Neuronal stem cell (in vitro differentiated cells): ENCODE measurements at regions not wholly inside any gene's neighbourhood (a gene's known extent, or its start where the extent isn't known, plus 50 kb on each side); places are given as distances from the start of the nearest gene placed in this dataset.

Source experiments
- DNase-seq: peaks from one replicate; pipeline ENCODE4 v3.0.0-alpha.2; 2013; ENCODE audit warnings: low spot score
- H2AFZ ChIP-seq: one replicate; pipeline ENCODE4 v1.6.1; 2013; ENCODE audit warnings: mild to moderate bottlenecking, low read length, inconsistent platforms
- H2AK5ac ChIP-seq: 2 replicates; pipeline ENCODE4 v1.6.1; 2013; ENCODE audit warnings: low read depth, mild to moderate bottlenecking, inconsistent platforms, low read length, moderate library complexity, mixed read lengths
- H2BK120ac ChIP-seq: 2 replicates; pipeline ENCODE4 v1.6.1; 2013; ENCODE audit warnings: low read depth, mild to moderate bottlenecking, inconsistent platforms, low read length, moderate library complexity, mixed read lengths
- H2BK12ac ChIP-seq: one replicate; pipeline ENCODE4 v1.6.1; 2013; ENCODE audit warnings: low read length, inconsistent platforms
- H2BK15ac ChIP-seq: 2 replicates; pipeline ENCODE4 v1.6.1; 2013; ENCODE audit warnings: mild to moderate bottlenecking, low read length, inconsistent platforms, mixed read lengths
- H2BK5ac ChIP-seq: one replicate; pipeline ENCODE4 v1.6.1; 2013; ENCODE audit warnings: inconsistent platforms, mild to moderate bottlenecking, low read length, moderate library complexity
- H3K14ac ChIP-seq: one replicate; pipeline ENCODE4 v1.6.1; 2013; ENCODE audit warnings: low read length, inconsistent platforms
- H3K18ac ChIP-seq: 2 replicates; pipeline ENCODE4 v1.6.1; 2013; ENCODE audit warnings: low read length, inconsistent platforms
- H3K23ac ChIP-seq: 2 replicates; pipeline ENCODE4 v1.6.1; 2013; ENCODE audit warnings: low read depth, mild to moderate bottlenecking, mixed read lengths, low read length, inconsistent platforms; ENCODE audit not compliant: poor library complexity
- H3K27ac ChIP-seq: replicated peaks from 3 replicates; pipeline ENCODE4 v1.5.1; 2013; ENCODE audit warnings: low read length, inconsistent platforms
- H3K27me3 ChIP-seq, 3 experiments: 2 replicates each; pipeline ENCODE4 v1.6.1; 2013; ENCODE audit warnings: low read length in 3 of 3, mild to moderate bottlenecking in 2 of 3, inconsistent platforms in 1 of 3, low read depth in 1 of 3, mixed read lengths in 1 of 3, moderate library complexity in 1 of 3; ENCODE audit not compliant: control insufficient read depth in 3 of 3, insufficient read depth in 3 of 3
- H3K36me3 ChIP-seq, 2 donors: replicated peaks in 1 of 2; 2 replicates each; pipeline ENCODE4 v1.6.1; 2013; ENCODE audit warnings: low read length in 2 of 2; ENCODE audit not compliant: control insufficient read depth in 2 of 2, insufficient read depth in 2 of 2
- H3K4ac ChIP-seq: 2 replicates; pipeline ENCODE4 v1.6.1; 2013; ENCODE audit warnings: inconsistent platforms, mild to moderate bottlenecking, low read length, moderate library complexity
- H3K4me1 ChIP-seq, 2 donors: 1 replicate in 1 of 2; 2 replicates in 1 of 2; pipeline ENCODE4 v1.6.1; 2013; ENCODE audit warnings: low read length in 2 of 2, low read depth in 1 of 2; ENCODE audit not compliant: control insufficient read depth in 2 of 2, insufficient read depth in 1 of 2
- H3K4me2 ChIP-seq: one replicate; pipeline ENCODE4 v1.6.1; 2013; ENCODE audit warnings: mild to moderate bottlenecking, low read length, inconsistent platforms; ENCODE audit not compliant: insufficient read depth, poor library complexity, severe bottlenecking
- H3K4me3 ChIP-seq, 2 donors: 2 replicates each; pipeline ENCODE4 v1.5.1; 2013; ENCODE audit warnings: low read length in 2 of 2, mild to moderate bottlenecking in 2 of 2, inconsistent platforms in 1 of 2, moderate library complexity in 1 of 2
- H3K79me1 ChIP-seq: one replicate; pipeline ENCODE4 v1.6.1; 2013; ENCODE audit warnings: low read depth, mild to moderate bottlenecking, inconsistent platforms, low read length, moderate library complexity
- H3K9ac ChIP-seq: one replicate; pipeline ENCODE4 v1.6.1; 2013; ENCODE audit warnings: mild to moderate bottlenecking, low read depth, low read length, inconsistent platforms; ENCODE audit not compliant: poor library complexity
- H3K9me3 ChIP-seq, 2 donors: replicated peaks in 1 of 2; 2 replicates each; pipeline versions ENCODE3 to v1.6.1; 2013; ENCODE audit warnings: low read length in 2 of 2, mild to moderate bottlenecking in 2 of 2, inconsistent platforms in 1 of 2, low read depth in 1 of 2, mixed read lengths in 1 of 2, moderate library complexity in 1 of 2; ENCODE audit not compliant: control insufficient read depth in 2 of 2, insufficient read depth in 1 of 2
- H4K8ac ChIP-seq: one replicate; pipeline ENCODE4 v1.6.1; 2013; ENCODE audit warnings: low read depth, mild to moderate bottlenecking, inconsistent platforms, low read length, moderate library complexity
- H4K91ac ChIP-seq: one replicate; pipeline ENCODE4 v1.6.1; 2013; ENCODE audit warnings: low read length, low read depth, mild to moderate bottlenecking, inconsistent platforms; ENCODE audit not compliant: poor library complexity
- WGBS, 2 donors: extraction: QIAGEN DNeasy Blood & Tissue Kit; methylation state at CpG; one replicate each; pipeline ENCODE4 v1.1.7; 2013; ENCODE audit warnings: missing lambda C conversion rate in 2 of 2, mixed read lengths in 1 of 2; ENCODE audit not compliant: insufficient read length in 2 of 2, insufficient replicate concordance in 1 of 2; ENCODE audit errors: extremely low coverage in 2 of 2; 5-methylcytosine and 5-hydroxymethylcytosine counted together

DNA sequence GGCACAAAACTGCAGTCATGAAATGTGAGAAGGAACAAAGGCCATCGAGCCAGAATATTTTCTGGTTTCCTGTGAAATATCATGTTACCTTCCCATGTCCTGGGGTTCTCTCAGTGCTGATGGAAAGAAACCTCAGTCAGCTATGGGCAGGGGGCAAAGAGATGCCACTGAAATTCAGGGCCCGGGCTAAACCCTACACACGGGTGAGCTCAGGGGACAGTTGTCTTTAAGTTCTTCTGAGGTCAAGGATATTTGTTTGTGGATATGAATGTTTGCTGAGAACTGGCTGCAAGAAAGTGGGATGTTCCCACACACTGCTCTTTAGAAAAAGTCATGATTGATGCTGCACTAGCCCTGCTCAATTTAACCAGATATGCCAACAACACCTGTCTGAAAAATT, 187.2 kb downstream of the MEX3B start:
- no peak for DNase-seq
- WGBS, 2 donors: no CpG with 5 or more reads among the region's 3 CpGs
- H3K9me3 ChIP-seq: no peaks in the 10 kb centered on the region

DNA sequence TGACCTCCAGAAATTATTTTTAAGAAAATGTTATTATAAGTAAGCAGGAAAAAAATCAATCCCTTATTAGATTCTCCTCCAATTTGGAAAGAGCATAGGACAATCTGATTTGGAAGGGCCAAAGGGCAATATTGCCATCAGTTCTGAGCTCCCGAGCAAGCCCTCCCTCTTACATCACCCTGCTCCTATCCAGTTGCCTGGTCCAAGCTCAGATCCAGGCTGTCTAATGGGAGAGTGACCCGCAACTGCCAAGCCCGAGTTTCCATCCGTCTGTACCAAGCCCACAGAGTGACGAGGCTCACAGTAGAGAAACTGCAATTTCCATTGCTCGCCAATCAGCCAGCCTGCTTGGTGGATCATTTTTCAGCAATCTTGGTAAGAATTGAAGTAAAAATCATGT, 187.7 kb downstream of the MEX3B start:
- Histone ChIP-seq H3K23ac (no peak overlapping the region), H4K91ac (no peak overlapping the region), H3K36me3 (no peaks in the 10 kb centered on the region), H3K14ac (no peak overlapping the region), H3K9ac (no peak overlapping the region), H3K4me1 (no peaks in the 10 kb centered on the region), H3K18ac (no peak overlapping the region), H2AFZ (no peak overlapping the region), H3K4me3 (no peak overlapping the region), H2BK120ac (no peak overlapping the region), H3K4me2 (no peak overlapping the region), H3K27ac (no peak overlapping the region), H3K27me3 (no peaks in the 10 kb centered on the region), H3K9me3 (no peaks in the 10 kb centered on the region), H4K8ac (no peak overlapping the region), H2AK5ac (no peak overlapping the region), H3K79me1 (no peaks in the 10 kb centered on the region), H2BK12ac (no peak overlapping the region), H2BK5ac (no peak overlapping the region), H3K4ac (no peak overlapping the region), H2BK15ac (no peak overlapping the region)
- WGBS, 2 donors: no CpG with 5 or more reads among the region's 6 CpGs
- no peak for DNase-seq

More for the DNA sequence above, 187.2 kb downstream of the MEX3B start:
- no peak overlapping the region for H2BK5ac ChIP-seq
- H3K4me3 ChIP-seq: no peak overlapping the region
- no peak overlapping the region for H4K91ac ChIP-seq
- H3K14ac ChIP-seq: no peak overlapping the region
- H3K4me1 ChIP-seq: no peaks in the 10 kb centered on the region
- no peak overlapping the region for H2BK120ac ChIP-seq
- no peak overlapping the region for H3K27ac ChIP-seq
- no peak overlapping the region for H2AK5ac ChIP-seq
- H3K79me1 ChIP-seq: no peaks in the 10 kb centered on the region
- H3K18ac ChIP-seq: no peak overlapping the region
- H3K9ac ChIP-seq: no peak overlapping the region
- H2AFZ ChIP-seq: no peak overlapping the region
- H3K4ac ChIP-seq: no peak overlapping the region
- H2BK12ac ChIP-seq: no peak overlapping the region
- H4K8ac ChIP-seq: no peak overlapping the region
- no peak overlapping the region for H3K4me2 ChIP-seq
- H3K23ac ChIP-seq: no peak overlapping the region
- H3K27me3 ChIP-seq: no peaks in the 10 kb centered on the region
- H3K36me3 ChIP-seq: no peaks in the 10 kb centered on the region
- H2BK15ac ChIP-seq: no peak overlapping the region

DNA sequence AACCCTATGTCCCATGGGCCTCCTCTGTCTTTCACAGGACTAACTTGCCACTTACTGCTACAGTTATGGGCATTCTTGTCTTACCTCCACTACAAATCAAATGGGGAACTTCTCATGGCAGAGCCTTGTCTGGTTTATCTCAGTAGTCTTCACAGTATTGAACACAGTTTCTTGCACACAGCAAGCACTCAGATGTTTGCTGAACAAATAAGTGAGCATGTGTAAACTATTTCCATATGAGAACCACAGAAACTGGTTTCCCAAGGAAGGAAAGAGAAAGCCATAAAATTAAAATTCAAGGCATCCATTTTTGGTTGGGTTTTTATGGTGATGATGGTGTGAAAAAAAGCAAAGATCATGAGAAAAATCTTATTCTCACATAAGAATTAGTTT, 189.2 kb downstream of the MEX3B start:
- no peak overlapping the region for H3K4me2 ChIP-seq
- H3K9me3 ChIP-seq: no peaks in the 10 kb centered on the region
- no peak overlapping the region for H3K4me3 ChIP-seq
- no peaks in the 10 kb centered on the region for H3K27me3 ChIP-seq
- no peaks in the 10 kb centered on the region for H3K4me1 ChIP-seq
- H3K79me1 ChIP-seq: no peaks in the 10 kb centered on the region
- H4K91ac ChIP-seq: no peak overlapping the region
- no peak for DNase-seq
- H3K14ac ChIP-seq: no peak overlapping the region
- no peak overlapping the region for H3K18ac ChIP-seq
- no peak overlapping the region for H2BK12ac ChIP-seq
- H2BK5ac ChIP-seq: no peak overlapping the region
- H2BK120ac ChIP-seq: no peak overlapping the region
- no peaks in the 10 kb centered on the region for H3K36me3 ChIP-seq
- H3K9ac ChIP-seq: no peak overlapping the region
- no peak overlapping the region for H3K27ac ChIP-seq
- no peak overlapping the region for H2AFZ ChIP-seq
- H2AK5ac ChIP-seq: no peak overlapping the region
- no peak overlapping the region for H4K8ac ChIP-seq
- H3K23ac ChIP-seq: no peak overlapping the region
- H3K4ac ChIP-seq: no peak overlapping the region
- H2BK15ac ChIP-seq: no peak overlapping the region

DNA sequence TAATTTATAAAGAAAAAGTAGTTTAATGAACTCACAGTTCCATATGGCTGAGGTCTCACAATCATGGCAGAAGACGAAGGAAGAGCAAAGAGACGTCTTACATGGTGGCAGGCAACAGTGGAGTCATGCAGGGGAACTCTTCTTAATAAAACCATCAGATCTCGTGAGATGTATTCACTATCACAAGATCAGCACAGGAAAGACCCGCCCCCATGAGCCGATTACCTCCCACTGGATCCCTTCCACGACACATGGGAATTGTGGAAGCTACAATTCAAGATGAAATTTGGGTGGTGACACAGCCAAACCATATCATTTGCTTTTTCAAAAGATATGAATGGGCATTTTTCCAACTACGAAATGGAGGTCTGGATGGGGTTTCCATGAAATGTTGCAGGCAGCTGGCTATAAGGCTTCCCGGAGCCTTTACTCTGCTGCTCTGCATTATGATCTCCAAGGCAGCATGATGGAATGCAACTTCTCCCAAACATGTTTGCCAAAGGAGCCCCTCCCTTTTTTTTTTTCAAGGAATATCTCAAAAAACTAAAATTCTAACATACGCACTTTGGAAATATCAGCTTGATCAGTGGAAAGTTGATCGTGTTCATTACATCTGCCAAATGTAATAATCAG, 189.7 kb downstream of the MEX3B start:
- DNase-seq: no peak
- no peak overlapping the region for H2BK15ac ChIP-seq
- H3K27me3 ChIP-seq: no peaks in the 10 kb centered on the region
- no peak overlapping the region for H3K23ac ChIP-seq
- no peaks in the 10 kb centered on the region for H3K36me3 ChIP-seq
- H3K14ac ChIP-seq: no peak overlapping the region
- H2AFZ ChIP-seq: no peak overlapping the region
- H2BK5ac ChIP-seq: no peak overlapping the region
- no peak overlapping the region for H3K27ac ChIP-seq
- no peak overlapping the region for H2BK120ac ChIP-seq
- no peak overlapping the region for H3K4me3 ChIP-seq
- no peaks in the 10 kb centered on the region for H3K4me1 ChIP-seq
- no peaks in the 10 kb centered on the region for H3K79me1 ChIP-seq
- no peak overlapping the region for H4K8ac ChIP-seq
- H3K9ac ChIP-seq: no peak overlapping the region
- no peak overlapping the region for H4K91ac ChIP-seq
- H3K4me2 ChIP-seq: no peak overlapping the region
- no peak overlapping the region for H2BK12ac ChIP-seq
- no peak overlapping the region for H3K18ac ChIP-seq
- H3K4ac ChIP-seq: no peak overlapping the region
- no CpG with 5 or more reads among the region's 10 CpGs for WGBS, 2 donors
- H3K9me3 ChIP-seq: no peaks in the 10 kb centered on the region
- no peak overlapping the region for H2AK5ac ChIP-seq
